GM18505 (cell line): ENCODE measurements at regions not wholly inside any gene's neighbourhood (a gene's known extent, or its start where the extent isn't known, plus 50 kb on each side); places are given as distances from the start of the nearest gene placed in this dataset.

Experiments
- ATAC-seq: cut with Tn5 transposase; IDR thresholded peaks from one replicate; pipeline ENCODE4 v1.9.1; 2021; ENCODE audit not compliant: unreplicated experiment
- POLR2A ChIP-seq: IDR thresholded peaks from 4 replicates; pipeline ENCODE4 v1.6.1; 2011; ENCODE audit warnings: borderline replicate concordance; ENCODE audit not compliant: insufficient read depth, insufficient read length; ENCODE audit errors: extremely low read depth

DNA sequence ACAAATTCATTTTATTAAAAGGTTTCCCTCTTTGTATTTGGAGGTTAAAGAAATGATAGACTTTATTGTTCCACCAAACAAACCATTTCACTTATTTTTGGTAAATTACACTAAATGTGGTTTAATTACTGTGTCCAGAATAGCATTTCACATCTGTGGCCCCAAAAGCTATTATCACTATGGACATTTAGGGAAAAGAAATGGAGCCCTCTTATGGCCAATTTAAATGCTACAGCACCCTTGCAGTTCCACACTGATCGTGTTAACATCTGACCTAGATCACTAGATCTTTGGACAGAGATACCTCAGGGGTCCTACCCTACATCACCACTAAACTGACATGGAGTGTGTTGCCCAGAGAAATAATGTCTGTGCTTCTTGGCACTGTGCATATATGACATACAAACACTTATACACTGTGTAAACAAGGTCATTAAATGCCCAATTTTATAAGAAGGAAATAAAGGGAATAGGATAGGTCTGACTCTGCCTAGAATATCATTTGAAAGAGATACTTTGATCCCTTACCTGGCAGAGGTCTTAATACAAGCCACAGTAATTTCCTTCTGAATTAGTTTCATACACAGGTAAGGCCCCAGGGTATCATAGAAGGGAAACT is 163.9 kb downstream of the KDR start:
- no peak for TF ChIP-seq POLR2A
- ATAC-seq: no peak

- TF ChIP-seq POLR2A: no peak
- no peak for ATAC-seq
Measured at GRCh38 chr4:54959651-54960116, 165.7 kb downstream of the KDR start.

GRCh38 chr4:54959131-54959530 is 166.3 kb downstream of the KDR start:
- TF ChIP-seq POLR2A: no peak
- no peak for ATAC-seq

- no peak for TF ChIP-seq POLR2A
- ATAC-seq: no peak
Measured at GRCh38 chr4:54958236-54958635, 167.2 kb downstream of the KDR start.

DNA sequence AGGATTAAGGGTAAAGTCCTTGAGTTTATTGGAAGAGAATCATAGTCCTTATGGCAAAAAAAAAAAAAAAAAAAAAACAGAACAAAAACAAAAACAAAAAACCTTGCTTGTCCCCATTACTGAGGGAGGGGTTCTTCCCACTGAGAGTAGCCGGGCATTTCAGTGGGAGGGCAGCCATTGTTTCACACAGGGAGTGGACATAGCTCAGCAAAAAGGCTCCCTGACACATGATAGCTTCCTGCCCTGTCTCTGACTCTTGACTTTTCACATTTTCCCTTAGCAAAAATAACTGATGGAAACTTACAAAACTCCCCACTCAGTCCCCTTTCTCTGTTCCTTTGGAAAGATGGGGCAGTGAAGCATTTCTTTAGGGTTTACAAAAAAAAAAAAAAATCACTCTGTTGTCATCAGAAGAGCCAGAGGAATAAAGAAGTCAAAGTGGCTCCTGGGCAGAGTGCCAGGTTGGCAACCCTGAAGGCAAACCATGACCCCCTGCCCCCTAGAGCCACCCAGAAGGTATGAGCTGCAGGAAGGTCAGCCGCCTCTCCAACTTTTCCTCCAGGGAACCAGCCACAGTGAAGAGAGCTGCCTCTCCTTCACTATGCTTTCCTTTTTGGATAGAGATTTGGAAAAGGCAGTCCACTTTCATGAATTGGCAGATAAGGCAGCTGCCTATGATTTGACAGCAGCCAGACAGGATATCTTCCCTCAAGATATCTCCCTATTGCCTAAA is 170.6 kb downstream of the KDR start:
- no peak for ATAC-seq
- TF ChIP-seq POLR2A: no peak

- no peak for ATAC-seq
- TF ChIP-seq POLR2A: no peak
Measured at GRCh38 chr4:54946741-54947140, 178.7 kb downstream of the KDR start.

GRCh38 chr4:54945838-54946237 is 179.6 kb downstream of the KDR start:
- ATAC-seq: no peak

GRCh38 chr4:54942721-54943120 is 182.7 kb downstream of the KDR start:
- ATAC-seq: peak; percentile 47
- TF ChIP-seq POLR2A: no peak

More at GRCh38 chr4:54945838-54946237, 179.6 kb downstream of the KDR start:
- no peak for TF ChIP-seq POLR2A

DNA sequence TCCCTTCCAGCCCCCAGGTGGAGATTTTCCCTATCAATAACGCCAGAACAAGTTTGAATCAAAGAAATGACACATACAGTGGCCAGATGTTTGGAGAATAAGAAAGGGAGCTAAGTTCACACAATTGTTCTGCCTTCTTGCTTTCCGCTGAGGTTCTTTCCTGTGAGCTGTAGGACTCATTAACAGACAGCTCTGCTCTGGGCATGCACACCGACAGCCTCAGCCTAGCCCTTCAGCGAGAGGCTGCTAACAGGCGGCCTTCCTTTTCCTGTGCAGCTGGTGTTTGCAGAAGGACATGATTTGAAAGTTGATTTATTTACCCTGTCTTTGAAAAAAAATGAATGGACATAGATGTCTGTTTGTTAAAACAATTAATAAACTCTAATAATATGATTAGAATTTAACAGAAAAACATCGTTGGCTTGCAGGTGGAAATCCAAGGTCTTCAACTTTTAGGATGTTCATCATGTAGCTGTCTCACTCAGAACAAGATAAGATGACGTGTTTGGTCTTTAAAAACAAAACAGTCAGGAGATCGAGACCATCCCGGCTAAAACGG is 183.3 kb downstream of the KDR start:
- ATAC-seq: peak; percentile 83
- no peak for TF ChIP-seq POLR2A

- TF ChIP-seq POLR2A: no peak
- ATAC-seq: no peak
Measured at GRCh38 chr4:54940996-54941865, 184.2 kb downstream of the KDR start.

DNA sequence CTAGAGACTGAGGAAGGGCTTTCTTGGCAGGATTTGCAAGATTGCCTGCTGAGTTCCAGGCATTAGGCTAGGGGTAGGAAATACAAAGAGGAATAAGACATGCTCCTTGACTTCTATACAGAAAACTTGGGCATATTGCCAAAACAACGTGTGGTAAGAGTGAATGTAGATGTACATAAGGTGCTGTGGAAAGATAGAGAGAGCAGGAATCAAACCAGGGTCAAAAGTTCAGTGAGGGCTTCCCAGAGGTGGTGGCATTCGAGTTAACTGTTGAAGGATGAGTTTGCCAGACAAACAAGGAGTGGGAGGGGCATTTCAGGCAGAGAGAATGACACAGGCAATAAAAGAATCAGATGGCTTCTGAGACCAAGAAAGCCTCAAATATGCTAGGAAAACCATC is 187.9 kb downstream of the KDR start:
- TF ChIP-seq POLR2A: no peak
- no peak for ATAC-seq

- TF ChIP-seq POLR2A: no peak
- no peak for ATAC-seq
Measured at GRCh38 chr4:54933579-54933978, 191.8 kb downstream of the KDR start.

- no peak for ATAC-seq
- TF ChIP-seq POLR2A: no peak
Measured at GRCh38 chr4:54930226-54930625, 195.2 kb downstream of the KDR start.
